ENCODE measurements at regions not wholly inside any gene's neighbourhood (a gene's known extent, or its start where the extent isn't known, plus 50 kb on each side); places are given as distances from the start of the nearest gene placed in this dataset.

DNA sequence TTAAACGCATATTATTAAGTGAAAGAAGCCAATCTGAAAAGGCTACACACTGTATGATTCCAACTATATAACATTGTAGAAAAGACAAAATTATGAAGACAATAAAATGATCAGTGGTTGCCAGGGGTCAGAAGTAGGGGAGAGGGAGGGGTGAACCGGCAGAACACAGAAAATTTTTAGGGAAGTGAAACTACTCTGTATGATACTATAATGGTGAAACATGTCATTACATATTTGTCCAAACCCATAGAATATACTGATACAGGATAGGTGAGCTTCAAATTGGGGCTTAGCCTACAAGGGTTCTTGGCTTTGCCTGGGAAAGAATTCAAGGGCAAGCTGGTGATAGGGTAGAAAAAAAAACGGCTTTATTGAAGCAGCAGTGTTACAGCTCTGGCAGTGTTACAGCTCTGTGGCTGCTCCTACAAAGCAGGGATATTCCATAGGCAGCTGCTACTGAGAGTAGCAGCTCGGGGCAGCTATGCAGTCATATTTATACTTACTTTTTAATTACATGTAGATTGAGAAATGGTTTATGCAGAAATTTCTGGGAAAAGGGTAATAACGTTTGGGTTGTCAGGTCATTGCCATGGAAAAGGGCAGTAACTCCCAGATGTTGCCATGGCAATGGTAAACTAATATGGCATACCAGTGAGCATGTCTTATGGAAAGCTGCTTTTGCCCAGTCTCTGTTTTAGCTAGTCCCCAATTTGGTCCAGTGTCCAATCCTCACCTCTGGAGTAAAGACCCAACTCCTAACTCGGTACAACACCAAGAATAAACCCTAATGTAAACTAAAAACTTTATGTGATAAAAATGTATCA lies 125.1 kb upstream of the SLC25A36 start:
- no peak for DNase-seq (ENCODE audit: low spot score)

DNA sequence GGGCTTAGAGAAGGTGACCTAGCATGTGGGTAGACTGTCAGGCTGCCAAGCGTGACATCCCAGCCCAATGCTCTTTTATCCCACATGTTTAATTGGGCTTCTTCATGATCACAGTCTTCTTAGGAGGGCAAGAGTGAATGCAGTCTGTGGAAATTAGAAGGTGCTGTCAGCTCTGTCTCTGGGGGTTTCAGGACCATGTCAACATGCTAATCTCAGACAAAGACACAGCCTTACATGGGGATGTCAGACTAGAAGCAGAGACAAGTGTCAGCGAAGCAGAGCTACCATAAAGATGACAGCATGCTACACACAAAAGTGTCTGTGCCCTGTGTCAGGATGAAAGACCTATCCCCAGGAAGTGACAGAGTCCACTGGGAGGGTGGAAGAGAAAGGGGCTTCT lies 120.1 kb upstream of the SLC25A36 start:
- DNase-seq (ENCODE audit: low spot score), result no peak

DNA sequence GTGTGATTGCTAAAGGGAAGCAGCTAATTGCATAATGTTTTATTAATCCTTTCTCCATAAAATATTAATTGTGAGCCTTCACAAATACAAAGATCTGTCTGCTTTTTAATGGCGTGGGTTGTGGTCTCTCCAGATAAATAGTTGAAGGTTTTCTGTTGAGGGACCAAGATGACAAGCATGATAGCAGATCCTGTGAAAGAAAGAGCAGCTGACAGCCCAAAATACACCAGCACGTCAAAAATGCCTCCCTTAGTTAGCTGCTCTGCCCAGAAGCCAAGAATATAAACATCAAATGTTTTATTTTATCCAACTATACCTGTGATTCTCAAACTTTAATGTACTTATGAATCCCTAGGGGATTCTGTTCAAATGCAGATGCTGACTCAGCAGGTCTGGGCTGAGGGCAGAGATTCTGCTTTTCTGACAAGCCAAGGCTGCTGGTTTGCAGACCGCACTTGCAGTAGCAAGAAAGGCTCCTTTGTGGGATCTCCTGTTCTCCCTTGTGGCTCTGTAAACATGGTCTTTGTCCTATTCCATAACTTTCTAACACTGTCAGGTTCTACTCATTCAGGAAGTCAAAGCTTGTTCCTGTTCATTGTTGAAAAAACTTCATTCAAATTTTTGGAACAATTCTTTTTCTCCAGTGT lies 119.1 kb upstream of the SLC25A36 start:
- no peak for DNase-seq (ENCODE audit: low spot score)

DNA sequence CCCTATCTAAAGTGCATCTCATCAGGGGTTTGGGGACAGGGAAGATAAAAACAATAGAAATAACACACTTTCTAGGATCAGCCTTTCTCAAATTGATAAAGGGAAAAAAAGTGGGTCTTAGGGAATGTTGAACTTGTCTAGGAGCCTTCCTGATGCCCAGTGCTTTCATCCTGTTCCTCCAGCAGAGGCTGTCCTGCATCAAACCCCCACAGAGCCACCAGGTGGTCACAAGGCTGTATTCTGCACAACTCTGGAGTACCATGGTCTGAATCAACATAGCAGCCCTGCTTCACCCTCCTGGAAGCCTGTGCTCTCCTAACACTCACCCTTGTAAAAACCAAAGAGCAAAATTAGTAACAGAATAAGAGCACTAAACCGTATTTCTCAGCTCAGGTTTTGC lies 118.5 kb upstream of the SLC25A36 start:
- no peak for DNase-seq (ENCODE audit: low spot score)

DNA sequence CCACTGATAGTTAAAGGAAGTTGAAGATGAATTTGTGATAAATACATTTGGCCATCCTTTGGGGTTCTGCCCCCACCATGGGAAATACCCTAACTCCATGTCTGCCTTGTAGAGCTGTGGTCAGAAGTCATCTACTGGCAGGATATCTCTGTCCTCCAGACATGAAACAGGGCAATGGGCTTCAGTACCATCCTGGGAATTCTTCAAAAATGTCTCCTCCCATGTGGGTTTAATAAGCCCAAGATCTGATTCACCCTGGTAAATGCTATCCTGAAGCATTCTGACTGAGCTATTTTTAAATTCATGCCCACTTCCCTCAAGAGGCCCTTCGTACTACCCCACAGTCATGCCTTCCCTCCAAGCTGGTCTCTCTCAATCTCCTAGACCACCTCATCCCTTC lies 113.7 kb upstream of the SLC25A36 start:
- no peak for DNase-seq (ENCODE audit: low spot score)

DNA sequence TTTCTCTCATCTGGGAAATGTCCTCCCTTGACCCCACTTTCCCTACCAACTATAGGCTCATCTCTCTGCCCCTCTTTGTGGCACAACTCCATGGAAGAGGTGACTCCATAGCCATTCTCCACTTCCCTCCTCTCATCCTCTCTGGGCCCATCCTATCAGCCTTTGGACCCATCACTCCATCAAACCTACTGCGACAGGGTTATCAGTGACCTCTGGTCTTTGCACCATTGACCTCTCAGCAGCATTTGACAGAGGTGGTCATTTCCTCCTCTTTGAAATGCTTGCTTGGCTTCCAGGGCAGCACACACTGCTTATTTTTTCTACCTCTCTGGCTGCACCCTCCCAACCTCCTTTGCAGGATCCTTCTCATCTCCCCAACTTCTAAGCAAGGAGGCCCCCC lies 113.1 kb upstream of the SLC25A36 start:
- DNase-seq (ENCODE audit: low spot score), result no peak

DNA sequence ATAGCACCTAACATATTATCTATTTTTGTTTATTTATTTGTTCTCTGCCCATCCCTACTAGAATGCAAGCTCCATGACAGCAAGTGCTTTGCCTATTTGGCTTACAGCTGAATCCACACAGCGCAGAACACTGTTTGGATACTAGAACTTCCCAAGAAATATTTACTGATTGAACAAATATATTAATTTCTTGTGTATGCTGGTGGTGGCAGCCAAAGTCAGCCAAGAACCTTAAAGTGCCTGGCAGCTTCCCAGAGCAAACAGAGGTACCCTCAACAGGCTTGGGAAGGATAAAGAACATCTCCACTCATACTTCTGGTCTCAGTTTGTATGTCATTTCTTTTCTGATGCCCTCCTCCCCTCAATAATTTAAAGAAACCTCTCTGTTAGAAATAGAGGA lies 111.8 kb upstream of the SLC25A36 start:
- DNase-seq (ENCODE audit: low spot score), result no peak

DNA sequence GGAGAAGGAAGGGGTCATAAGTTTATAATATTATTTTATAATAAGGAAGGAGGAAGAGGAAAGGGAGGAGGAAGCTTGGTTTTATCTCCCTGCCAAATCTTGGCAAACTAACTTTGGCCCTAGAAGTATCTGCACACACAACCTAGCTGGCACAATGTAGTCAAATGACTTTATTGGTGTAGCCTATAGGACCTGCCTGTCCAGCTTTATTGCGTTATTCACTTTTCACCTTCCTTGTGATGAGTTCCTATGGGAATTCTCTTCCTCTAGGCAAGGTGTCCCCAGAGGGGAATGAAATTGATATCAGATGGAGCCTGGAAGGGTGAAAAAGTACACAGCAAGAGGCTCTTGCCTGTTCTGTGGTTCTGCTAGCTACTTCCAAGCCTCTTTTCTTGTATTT lies 111.2 kb upstream of the SLC25A36 start:
- no peak for DNase-seq (ENCODE audit: low spot score)

DNA sequence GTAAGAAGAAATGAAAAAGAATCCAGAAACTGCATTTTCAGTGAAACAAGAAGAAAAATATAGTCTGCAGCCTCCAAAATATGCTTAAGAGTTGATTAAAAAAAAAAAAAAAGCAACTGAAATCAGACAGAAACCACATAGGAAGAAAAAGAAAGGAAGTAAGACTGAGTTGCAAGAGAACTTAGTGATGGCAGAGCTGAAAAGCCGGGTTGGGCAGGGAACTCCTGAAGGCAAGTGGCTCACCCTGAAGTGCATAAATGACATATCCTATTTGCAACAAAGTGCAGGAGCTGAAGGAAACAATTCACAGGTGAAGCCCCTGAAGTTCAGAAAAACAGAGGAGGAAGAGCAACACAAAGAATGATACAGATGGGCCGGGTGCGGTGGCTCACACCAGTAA lies 108.8 kb upstream of the SLC25A36 start:
- no peak for DNase-seq (ENCODE audit: low spot score)

DNA sequence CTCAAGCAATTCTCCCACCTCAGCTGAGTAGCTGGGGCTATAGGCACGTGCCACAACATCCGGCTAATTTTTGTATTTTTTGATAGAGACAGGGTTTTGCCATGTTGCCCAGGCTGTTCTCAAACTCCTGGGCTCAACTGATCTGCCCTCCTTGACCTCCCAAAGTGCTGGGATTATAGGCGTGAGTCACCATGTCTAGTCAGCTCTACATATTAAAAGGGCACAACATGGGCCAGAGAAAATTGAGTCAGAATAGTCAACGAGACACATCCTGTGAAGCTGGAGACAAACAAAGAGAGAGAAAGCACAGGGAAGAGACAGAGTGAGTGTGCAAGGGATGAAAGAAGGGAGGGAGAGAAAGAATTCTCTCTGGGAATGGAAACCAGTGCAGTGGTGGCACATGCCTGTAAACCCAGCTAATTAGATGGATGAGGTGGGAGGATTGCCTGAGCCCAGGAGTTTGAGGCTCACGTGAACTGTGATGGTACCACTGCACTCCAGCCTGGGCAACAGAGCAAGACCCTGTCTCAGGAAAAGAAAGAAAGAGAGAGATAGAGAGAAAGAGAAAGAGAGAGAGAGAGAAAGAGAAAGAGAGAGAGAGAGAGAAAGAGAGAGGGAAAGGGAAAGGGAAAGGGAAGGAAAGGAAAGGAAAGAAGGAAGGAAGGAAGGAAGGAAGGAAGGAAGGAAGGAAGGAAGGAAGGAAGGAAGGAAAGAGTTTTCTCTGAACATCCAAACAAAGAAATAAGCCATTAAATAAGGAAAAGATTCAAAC lies 107.2 kb upstream of the SLC25A36 start:
- DNase-seq (ENCODE audit: low spot score), result peak; percentile 39

DNA sequence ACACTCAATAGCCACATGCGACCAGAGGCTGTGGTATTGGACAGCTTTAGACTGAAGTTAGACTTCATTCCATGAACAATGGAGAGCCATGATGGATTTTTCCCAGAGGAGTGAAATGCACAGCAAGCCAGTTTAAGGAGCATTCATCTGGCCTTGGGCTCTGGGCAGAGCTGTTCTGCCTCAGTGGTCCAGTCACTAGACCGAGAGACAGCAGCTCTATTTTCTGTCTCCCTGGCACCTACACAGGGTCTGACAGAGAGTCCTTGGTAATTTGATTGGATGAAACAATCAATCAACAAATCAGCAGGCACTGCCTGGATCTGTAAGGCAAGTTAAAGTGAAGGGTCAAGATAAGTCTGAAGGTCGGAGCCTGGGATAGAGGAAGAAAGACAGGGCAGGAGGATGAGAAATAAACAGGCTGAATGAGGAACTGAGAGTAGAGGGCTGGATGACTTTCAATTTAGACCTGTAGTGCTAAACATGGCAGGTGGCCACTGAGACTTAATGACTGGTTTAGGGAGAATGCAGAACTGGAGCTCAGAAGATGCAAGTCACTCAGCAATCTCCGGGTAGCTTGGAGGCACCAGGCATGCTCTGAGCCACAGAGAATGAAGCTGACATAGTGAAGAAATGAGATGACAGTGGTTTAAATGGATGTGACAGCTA lies 98.5 kb upstream of the SLC25A36 start:
- DNase-seq (ENCODE audit: low spot score), result no peak

DNA sequence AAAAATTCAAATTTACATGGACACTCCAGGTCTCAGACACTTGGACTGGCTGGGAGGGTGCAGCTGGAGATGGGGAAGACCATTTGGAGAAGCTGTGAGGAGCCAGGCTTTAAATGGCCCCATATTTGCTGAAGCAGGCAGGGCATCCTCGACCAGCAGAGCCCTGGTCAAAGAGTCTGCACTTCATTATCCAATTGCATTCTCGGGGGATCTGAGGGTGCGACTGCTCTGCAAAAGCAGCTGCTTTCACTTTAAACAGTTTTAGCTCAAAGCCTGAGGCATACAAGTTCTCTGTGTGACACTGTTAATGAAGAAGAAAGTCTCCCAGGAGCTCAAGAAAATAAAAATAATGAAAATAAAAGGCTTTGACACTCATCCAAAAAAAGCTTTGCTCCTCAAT lies 98.0 kb upstream of the SLC25A36 start:
- DNase-seq (ENCODE audit: low spot score), result no peak

DNA sequence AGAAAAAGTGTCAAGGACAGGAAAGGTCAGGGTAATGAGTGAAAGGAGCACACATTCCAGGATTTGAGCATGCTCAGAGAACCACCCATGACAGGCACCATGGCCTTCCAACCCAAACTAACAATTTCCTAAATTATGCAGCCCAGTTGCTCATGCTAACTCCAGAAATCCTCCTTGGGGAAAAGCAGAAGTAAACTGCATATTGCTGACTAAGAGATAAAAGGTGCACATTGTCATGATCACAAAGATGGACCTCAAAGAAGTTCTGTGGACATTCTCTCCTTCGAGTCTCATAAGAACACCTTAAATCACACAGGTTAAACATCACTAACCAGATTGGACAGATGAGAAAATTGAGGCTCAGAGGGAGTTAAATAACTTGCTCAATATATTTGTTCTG lies 97.6 kb upstream of the SLC25A36 start:
- DNase-seq (ENCODE audit: low spot score), result no peak

DNA sequence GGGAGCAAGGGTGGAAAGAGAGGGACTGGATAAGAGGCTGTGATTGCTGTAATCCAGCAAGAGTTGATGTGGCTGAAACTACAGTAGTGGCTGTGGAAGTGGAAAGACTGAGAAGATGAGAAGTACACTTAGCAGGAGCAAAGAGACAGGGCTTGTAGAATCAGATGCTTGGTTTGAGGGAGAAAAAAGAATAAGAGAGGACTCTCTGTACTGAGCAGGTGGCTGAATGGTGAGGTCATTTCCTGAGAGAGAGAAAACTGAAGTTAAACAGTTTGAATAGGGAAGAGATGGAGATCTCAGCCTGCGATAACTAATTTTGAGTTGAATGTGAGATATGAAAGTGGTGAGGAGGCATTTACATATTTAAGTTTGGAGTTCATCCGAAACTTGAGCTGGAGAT lies 95.8 kb upstream of the SLC25A36 start:
- DNase-seq (ENCODE audit: low spot score), result no peak

DNA sequence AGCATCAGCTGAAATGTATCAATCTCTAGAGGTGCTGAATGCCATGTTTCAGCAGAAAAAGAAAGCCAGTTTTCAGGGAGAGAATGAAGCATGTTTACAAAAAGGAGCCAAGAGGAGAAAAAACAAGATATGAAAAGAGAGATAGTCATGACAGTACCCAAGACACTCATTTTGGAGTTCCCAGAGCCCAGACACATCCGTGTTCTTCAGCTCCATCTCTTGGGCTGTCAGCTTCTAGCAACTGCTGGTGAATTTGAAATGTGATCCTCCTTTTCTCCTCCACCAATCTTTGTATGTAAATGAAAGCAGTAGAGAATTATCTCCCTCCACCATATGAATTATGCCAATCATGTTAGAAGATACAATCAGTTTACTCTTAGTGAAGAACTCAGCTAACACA lies 93.0 kb upstream of the SLC25A36 start:
- DNase-seq (ENCODE audit: low spot score), result no peak

DNA sequence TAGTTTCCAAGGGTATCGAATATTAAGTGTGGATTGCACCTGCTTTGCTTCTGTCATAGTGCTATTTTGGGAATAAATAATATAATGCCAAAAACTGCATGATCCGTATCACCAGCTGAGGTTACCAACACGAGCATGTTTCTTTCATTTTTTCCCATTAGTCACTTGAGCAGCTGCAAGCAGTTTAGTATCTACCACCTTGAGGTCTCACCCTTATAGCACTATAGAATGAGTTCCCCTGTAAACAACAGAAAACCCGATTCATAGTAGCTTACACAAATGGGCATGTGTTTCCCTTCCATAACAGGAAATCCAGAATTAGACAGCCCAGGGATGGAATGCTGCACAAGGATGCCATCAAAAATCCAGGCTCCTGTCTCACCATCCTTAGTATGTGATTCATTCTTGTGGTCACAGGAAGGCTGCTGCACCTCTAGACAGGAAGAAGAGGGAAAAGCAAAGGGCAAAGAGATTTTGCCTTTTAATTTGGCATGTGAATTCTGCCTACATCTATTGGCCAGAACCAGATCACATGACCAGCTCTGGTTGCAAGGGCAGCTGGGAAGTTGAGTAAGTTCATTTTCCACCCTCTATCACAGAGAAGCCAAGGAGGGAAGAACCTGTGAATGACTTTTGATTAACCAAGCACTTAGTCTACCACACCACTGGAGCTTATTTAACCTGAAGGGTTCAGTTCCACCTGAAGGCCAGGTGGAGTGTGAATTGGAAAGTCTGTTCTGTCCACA lies 91.3 kb upstream of the SLC25A36 start:
- peak; percentile 66 for DNase-seq (ENCODE audit: low spot score)

DNA sequence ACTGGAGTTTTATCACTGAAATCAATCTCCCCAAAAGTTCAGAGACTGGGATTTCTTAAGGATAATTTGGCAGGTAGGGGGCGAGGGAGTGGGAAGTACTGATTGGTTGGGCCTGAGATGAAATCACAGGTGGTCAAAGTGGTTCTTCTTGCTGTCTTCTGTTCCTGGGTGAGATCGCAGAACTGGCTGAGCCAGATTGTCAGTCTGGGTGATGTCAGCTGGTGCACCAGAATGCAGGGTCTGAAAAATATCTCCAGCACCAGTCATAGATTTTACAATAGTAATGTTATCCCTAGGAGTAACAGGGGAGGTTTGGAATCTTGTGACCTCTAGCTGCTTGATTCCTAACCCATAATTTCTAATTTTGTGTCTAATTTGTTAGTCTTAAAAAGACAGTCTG lies 86.7 kb upstream of the SLC25A36 start:
- DNase-seq (ENCODE audit: low spot score), result no peak

DNA sequence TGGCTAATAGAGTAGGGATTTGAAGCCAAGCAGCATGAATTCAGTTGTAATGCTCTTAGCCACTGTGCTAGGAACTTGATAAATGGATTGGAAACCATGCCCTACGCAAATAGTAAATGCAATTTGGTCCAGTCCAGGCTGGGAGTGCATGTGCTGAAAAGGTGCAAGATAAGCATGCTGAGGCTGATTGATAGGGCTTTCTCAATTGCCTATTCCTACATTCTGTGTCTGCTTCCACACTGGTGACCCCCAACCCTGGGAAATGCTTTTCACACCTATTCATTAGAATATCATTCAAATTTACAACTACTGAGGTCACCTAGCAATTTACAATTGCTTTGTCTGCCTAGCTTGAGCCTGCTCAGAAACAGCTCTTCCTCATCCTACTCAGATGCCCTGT lies 84.7 kb upstream of the SLC25A36 start:
- no peak for DNase-seq (ENCODE audit: low spot score)

DNA sequence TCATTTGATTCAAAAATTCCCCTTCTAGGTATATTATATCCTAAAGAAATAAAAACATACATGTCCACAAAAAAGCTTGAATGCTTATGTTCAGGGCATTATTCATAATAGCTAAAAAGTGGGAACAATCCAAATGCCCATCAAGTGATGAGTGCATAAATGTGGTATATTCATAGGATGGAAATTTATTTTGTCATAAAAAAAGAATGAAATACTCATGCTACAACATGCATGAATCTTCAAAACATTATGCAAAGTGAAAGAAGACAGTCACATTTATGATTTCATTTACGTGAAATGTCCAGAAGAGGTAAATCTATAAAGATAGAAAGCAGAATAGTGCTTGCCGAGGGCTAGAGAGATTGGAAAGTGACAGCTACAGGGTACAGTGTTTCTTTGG lies 83.6 kb upstream of the SLC25A36 start:
- no peak for DNase-seq (ENCODE audit: low spot score)

DNA sequence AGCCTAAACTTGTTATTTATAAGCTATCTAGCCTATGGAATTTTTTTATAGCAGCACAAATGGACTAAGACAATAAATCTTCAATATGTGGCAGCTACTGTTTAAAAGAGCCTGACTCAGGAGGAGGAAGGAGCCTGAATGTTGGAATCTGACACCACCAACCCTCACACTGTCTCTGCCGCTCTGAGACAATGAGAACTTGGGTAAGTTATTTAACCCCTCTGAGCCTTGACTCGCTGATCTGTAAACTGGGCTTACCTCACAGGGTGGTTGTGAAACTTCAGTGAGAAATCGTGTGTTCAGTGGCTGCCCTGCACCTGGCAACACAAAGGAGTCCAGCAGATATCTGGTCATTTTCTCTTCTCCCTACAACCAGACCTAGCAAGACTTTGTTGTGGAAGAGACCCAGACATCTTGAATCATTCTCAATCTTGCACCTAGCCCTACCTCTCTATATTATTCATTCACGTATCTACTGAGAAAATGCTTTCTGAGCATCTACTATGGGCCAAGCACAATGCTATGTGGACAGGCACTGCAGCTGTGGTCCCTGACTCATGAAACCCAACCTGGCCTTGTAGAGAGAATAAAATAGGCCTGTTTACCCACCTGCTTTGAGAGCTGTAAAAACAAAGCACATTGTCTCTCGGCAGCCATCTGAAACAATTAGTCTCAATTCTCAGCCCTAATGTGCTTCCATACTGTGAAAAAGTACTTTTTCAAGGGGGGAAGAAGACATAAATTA lies 81.9 kb upstream of the SLC25A36 start:
- no peak for DNase-seq (ENCODE audit: low spot score)

DNA sequence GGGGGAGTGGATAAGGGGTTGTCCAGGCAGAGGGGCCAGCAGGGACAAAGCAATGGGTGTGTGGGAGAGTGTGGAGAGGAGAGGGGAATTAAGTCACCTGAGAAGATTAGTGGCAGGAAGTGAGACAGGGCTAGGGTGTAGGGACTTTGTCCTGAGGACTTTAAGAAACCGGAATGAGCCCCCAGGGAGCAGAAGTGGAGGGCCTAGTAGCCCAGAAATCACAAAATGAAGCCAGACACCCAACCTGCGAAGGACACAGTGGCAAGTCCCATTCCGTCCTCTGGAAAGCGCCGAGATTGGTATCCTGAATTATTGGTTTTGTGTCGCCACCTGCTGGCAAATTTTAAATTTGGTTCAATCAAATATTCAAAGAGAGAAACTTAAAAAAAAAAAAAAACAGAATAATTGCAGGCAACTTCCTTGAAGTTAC lies 78.0 kb upstream of the SLC25A36 start:
- DNase-seq (ENCODE audit: low spot score), result peak; percentile 44
